GM18526 (cell line): ENCODE measurements at regions not wholly inside any gene's neighbourhood (a gene's known extent, or its start where the extent isn't known, plus 50 kb on each side); places are given as distances from the start of the nearest gene placed in this dataset.

ENCODE experiments used
- POLR2A ChIP-seq: IDR thresholded peaks from 3 replicates; pipeline ENCODE4 v1.6.1; 2011; ENCODE audit not compliant: insufficient read length; ENCODE audit errors: extremely low read depth

DNA sequence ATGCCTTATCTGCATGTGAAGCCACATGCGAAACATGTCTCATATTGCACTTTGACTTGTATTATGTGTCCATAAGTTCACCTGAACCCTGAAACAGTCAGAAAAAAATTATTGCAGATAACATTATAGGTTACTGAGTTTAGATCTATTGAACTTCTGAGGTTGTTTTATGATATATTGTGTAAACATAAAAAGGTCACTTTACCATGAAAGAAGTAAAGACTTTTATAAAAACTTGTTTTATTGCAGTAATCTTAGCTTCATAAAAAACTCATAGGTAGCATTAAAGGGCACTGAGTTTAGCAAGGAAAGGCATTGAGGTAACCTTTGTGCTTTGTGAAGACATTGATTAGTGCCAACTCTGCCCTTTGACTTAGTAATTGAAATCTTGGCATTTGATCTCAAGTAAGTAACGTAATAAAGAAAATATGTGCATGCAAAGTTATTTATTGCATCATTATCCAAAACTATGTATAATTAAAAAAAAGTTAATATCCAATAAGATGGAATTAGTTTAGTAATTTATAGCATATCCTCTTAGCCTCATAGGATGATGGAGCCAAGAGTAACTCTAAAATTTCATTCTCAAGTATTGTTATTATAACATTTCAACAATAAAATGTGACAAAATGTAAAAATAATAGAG is 313.3 kb upstream of the ATP2B1 start:
- no peak for TF ChIP-seq POLR2A

DNA sequence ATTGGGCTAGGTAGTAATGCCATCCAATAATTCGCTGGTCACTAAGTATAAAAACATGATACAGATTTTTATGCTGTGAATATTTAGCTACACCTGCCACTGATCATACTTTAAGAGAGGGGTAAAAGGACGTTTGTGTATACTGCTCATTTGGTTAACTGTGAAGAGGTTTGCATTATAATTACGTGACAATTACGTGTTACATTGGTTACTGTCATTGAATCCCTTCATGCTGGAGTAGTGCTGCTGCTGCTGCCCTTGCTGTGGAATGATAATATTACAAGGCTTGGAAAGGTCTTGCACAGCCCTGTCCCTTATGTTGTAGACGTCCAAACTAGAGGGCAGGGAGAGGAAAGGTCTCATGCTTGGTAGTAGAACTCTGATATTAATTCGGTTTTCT is 312.2 kb upstream of the ATP2B1 start:
- no peak for TF ChIP-seq POLR2A

- TF ChIP-seq POLR2A, result no peak
Measured at GRCh38 chr12:90020436-90020835, 311.8 kb upstream of the ATP2B1 start.

GRCh38 chr12:90020014-90020413 is 311.4 kb upstream of the ATP2B1 start:
- no peak for TF ChIP-seq POLR2A

- TF ChIP-seq POLR2A, result no peak
Measured at GRCh38 chr12:90017316-90017715, 308.7 kb upstream of the ATP2B1 start.

GRCh38 chr12:90015228-90015627 is 306.6 kb upstream of the ATP2B1 start:
- no peak for TF ChIP-seq POLR2A

GRCh38 chr12:90013409-90013808 is 304.8 kb upstream of the ATP2B1 start:
- no peak for TF ChIP-seq POLR2A

DNA sequence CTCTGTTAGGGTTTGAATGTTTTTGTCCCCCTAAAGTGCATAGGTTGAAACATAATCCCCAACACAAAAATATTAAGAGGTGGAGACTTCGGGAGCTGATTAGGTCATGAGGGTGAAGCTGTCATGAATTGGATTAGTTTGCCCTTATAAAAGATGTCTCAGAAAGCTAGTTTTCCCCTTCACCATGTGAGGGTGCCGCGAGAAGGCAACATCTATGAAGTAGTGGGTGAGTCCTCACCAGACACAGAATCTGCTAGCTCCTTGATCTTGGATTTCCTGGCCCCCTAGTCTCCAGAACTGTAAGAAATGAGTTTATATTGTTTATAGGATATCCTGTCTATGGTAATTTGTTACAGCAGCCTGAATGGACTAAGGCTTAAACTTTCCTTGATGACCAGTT is 301.5 kb upstream of the ATP2B1 start:
- no peak for TF ChIP-seq POLR2A

DNA sequence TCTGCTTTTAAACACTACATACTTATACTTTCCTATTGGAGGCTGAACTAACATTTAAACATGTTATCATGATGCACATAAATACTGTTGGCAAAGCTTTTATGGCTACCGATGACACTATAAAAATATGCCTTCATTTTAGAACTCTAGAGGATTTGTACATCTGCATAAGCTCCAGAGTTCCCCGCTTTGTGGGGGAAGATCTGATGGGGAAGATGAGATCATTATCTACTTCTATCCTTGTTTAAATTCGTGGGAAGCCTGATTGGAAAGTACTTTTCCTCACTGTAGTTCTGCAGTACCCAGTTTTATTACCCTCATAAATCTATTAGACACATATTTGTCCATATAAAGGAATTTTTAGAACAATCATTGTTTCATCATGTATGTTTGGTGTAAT is 299.6 kb upstream of the ATP2B1 start:
- no peak for TF ChIP-seq POLR2A

DNA sequence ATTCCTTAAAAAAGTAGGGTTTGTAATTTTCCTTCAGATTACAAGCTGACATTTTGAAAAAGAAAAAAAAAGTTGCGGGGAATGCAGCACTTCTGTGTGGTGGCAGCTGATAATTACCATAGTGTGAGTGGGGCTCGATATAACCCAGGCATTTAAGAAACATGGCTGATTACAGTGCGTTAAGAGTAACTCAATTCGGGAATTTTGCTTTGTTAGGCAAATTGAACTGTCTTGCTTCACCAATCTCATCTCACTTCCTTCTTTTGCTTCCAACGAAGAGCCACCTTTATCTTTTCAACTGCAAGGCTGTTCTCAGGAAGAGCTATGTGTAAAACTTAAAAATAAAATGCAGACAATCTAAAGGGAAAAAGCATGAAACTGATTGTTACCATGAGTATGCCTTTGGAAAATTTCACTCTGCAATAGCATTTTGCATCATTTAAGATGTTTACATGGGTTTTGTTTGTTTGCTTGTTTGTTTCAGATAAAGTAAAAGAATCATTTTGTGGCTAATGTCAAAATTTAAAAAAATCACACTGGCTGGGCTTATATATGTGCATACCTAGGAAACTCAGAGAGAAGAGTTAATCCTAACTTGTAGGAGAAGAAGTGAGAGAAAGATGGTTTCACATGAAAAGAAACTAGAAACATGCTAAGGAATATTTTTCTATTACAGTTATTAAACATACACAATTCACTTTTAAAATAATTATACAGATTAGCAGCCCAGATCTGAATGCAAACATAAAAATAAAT is 295.9 kb upstream of the ATP2B1 start:
- no peak for TF ChIP-seq POLR2A

DNA sequence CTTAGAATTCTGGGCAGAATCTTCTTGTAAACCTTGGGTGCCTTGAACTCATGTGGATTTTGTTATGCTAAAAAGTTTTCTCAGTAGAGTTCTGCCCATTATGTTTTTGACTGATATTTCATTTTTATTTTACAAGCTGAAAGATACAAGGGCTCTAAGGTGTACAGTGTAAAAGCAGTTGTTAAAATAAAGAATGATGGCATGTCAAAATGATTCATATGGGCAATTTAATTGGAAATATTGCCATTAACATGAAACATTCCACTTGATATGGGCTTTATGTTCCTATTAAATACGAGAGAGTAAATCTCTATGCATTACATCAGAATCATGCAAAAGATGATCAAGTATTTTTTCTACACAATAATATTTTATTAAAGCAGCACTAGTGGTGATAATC is 295.1 kb upstream of the ATP2B1 start:
- TF ChIP-seq POLR2A, result no peak

- no peak for TF ChIP-seq POLR2A
Measured at GRCh38 chr12:90000721-90001120, 292.1 kb upstream of the ATP2B1 start.

DNA sequence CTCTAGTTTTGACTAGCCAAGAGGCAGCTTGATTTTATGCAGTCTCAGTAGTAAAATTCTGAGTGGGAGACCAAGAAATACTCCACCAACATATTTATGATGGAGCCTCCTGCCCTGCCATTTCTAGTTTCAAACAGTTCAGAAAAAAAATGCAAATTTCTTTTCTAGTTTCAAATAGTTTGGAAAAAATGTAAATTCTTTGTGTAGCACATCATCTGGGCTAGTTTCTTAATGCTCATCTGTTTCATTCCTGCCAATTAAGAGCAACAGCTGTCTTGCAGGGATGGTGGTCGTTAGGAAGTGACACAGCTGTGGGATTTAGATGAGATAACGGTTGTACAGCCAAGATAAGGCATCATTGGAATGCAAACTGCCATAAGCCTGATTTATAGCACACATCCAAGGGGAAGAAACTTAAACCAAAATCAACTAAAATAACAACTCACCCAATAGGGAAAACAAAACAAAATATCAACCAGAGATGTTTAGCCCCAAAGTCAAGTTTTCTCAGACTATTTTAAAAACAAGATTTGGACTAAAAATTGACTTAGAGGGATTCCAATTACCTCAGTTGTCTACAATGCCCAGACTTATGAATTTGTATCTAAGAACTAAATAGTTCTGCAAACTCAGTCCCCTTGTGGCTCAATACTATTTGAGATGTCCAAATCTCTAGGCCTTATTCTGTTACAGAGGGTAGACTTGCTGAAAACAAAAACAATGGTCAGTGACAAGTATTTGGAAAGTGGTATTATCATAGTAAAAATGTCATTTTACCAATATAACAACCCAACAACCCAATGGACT is 291.3 kb upstream of the ATP2B1 start:
- TF ChIP-seq POLR2A, result no peak

DNA sequence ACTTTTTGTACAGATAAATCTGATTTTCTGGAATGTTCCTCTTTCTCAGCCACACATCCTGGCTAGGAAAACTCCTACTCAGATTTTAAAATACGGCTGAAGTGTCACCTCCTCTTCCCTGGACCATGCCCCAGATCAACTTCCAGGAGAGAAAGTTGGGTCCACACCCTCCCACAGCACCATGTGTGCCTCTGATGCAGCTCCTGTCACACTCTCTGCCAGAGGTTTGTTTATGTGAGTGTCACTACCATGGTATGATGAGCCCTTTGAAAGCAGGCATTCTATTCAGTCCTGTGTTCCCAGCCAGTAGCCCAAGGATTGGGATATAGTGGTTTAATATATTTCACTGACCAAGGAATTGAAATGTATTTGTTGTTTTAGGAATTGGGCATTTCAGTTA is 287.2 kb upstream of the ATP2B1 start:
- TF ChIP-seq POLR2A, result no peak

DNA sequence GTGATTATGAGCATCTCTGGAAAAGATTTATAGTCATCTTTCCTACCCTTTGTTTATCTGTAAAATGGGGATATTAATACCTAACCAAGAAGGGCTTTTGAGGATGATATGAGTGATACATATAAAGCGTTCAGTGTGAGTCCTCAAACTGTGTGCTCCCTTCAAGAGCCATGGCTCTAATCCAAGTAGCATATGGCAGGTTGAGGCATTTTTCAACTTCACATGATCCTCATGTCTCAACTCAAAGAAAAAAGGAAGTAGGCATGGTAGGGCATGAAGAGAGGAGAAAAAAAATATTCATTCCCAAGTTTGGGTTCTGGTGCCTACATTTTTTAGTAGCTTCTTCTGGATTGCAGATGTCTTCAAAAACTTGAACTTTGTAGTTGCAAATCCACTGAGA is 286.3 kb upstream of the ATP2B1 start:
- TF ChIP-seq POLR2A, result no peak

- TF ChIP-seq POLR2A, result no peak
Measured at GRCh38 chr12:89993632-89994031, 285.0 kb upstream of the ATP2B1 start.

- TF ChIP-seq POLR2A, result no peak
Measured at GRCh38 chr12:89992668-89993451, 284.2 kb upstream of the ATP2B1 start.
